ENCODE measurements at regions not wholly inside any gene's neighbourhood (a gene's known extent, or its start where the extent isn't known, plus 50 kb on each side); places are given as distances from the start of the nearest gene placed in this dataset.
"Not testable (repeated sequence)": the region's sequence is repeated elsewhere in the genome, so short reads cannot be mapped to it uniquely, and the experiment has no call there.

DNA sequence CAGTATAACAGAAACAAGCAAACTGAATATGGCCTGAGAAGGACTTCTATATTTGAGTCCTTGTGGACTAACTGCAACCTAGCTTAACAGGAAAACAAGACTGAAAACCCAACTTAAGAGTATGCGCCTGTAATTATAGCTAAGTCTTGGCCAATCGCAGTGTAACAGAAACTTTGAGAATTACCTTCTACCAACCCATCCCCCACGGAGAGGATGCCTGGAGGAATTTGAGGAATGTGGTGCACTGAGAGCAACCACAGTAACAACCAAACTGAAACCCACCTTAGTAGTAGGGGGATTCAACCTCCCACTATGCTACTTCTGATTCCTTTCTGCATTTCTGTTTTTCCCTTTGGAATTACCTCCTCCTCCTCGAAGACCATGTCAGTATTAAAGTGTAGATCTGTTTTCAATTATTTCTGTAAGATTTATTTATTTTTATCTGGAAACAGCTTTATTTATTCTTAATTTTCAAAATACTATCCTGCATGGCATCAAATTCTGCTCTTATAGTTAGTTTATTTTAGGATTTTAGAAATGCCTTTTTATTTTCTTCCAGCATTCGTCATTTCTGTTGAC, 393.6 kb downstream of the KCNA4 start:
- FAIRE-seq, result no peak

DNA sequence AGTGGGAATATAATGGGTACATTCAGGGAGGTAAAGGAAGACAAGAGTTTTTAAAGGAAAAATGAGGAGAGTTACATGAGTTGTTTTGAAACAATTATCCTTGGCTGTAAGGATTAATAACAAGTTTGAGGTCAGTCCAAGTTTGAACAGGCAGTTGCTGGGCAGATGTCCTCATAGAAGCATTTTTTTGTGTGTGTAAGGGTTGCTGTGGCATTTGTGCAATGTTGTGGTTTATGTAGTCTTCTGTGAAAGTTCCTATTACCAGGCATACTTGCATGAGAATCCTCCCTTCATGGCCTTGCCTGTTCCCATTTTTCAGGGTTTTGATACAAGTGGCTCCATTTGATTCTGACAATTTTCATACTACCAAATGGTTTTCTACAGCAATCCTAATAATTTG, 400.2 kb downstream of the KCNA4 start:
- no peak for FAIRE-seq

DNA sequence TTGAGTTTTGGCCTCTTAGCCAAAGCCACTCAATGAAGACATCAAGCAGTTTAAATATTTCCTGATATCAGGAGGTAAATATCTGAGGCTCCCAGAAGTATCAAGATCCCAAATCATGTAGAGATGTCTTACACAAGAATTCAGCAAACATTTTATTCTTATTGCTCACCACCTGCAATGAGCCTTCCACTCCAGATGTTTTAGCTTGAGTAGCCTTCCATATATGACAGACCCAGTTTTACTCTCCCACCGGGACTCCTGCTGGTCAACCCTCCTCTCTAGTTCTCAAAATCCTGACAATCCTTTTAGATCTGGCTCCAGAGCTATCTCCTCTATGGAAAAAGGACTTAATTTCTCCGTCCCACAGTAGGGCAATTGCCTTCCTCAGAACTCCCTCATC, 404.4 kb downstream of the KCNA4 start:
- FAIRE-seq, result no peak

DNA sequence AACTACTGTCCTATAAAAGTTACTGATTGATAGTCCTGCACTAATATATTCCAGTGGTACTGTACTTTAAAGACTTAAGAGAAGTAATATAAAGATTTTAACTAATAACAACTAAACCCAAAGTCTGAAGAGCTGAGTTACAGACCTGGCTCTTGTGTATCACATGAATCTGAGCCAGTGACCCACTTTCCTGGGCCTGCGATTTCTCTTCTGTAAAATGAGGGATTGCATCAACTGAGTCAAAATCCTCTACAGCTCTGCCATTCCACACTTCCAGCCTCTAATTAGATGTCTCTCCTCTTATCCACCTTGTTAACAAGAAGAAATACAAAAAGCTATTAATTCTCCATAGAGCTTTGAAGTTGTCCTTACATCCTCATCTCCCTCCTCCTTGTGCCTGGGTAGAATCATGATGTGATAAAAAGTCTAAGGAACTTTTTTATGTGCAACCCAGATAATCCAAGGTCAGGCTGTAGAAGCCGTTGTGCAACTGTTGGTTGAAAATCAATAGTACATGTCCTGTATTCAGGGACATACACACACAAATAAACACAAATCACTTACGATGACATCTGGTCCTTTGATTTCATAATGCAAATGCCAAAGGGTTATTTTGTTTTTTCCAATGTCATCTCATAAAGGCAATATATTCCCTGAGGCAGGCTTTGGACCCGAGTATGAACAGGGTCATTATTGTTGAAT, 410.3 kb downstream of the KCNA4 start:
- no peak for FAIRE-seq

DNA sequence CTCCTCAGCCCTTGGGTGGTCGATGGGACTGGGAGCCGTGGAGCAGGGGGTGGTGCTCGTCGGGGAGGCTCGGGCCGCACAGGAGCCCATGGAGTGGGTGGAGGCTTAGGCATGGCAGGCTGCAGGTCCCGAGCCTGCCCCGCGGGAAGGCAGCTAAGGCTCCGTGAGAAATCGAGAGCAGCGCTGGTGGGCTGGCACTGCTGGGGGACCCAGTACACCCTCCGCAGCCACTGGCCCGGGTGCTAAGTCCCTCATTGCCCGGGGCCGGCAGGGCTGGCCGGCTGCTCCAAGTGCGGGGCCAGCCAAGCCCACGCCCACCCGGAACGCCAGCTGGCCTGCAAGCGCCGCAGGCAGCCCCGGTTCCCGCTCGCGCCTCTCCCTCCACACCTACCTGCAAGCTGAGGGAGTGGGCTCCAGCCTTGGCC, 416.7 kb downstream of the KCNA4 start:
- FAIRE-seq, result not testable (repeated sequence)

DNA sequence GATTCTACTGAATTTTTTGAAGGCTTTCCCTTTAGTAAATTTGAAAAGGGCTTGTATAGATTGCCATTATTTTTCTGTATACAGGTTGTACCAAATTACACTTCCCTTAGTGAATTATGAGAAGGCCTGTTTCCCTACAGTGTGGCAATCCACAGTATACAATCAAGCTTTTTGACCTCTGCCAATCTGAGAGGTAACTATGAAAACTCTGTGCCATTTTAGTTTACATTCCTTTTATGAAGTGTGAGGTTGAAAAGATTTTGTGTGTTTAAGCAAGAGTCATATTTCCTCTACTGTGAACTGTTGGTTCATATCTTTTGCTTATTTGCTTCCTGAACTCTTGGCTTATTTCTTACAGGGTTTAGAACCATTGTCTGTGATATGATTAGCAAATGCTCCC, 432.5 kb downstream of the KCNA4 start:
- FAIRE-seq, result no peak

DNA sequence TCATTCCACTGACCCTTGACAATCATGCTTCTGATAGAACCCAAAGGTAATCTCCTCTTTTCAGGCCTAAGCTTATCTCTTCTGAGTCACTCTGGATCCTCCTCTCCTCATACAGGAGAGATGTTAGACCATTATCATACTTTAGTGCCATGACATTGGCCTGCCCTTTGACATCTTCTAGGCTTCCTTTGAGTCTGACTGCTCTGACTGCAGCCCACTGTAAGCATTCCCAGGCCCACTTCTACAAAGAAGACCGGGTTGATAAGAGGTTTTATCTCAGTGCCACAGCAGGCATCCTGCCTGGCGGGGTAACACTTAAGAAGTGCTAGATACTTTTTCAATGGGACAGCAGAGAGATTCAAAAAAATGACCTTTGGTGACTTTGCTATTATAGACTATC, 438.0 kb downstream of the KCNA4 start:
- FAIRE-seq, result no peak

DNA sequence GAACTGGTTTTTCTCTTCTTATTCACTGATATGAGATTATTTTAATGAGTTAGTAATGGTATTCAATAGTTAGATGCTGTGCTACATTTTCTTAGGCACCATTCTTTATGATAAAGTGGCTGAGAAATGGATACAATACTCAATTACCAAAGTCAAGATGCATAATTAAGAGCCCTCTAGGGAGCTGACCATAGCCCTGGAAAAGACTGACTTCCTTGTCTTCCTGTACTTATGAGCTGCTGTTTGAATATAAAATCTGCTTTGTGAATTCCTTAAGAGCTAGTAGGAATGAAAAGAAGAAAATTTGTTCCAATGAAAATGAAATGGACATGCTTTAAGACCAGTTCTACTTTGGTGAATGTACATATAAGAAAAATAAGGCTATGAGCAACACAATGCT, 452.3 kb downstream of the KCNA4 start:
- no peak for FAIRE-seq

DNA sequence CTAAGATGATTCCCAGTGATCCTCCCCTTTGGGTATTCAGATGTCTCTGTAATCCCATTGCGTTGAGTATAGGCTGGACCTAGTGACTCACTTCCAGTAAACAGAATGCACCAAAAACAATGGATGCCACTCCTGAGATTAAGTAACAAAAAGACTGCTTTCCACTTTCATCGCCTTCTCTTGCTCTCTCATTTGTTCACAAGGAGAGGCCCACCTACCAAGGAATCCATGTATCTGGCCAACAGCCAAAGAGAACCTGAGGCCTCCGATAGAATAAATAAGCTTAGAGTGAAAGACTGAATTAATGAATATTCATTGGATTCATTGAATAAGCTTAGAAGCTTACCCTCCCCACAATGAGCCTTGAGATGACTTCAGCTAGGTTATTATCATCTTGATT, 454.6 kb downstream of the KCNA4 start:
- no peak for FAIRE-seq

DNA sequence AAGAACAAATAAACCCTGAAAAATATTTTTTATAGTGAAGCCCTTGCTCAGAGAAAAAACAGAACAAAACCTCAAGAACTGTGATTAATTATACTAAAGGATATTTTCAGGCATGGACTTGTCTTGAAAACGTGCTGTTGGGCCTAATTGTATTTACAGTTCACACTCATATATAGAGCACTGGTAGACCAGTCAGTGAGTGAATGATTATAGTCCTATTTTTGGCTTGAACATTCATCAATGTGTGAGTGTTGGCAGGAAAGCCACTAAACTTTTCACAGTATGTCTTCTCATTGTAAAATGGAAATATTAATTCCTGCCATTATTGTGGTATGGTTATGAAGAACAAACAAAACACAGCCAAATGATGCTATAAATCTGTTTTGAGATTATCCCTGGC, 462.8 kb downstream of the KCNA4 start:
- no peak for FAIRE-seq

DNA sequence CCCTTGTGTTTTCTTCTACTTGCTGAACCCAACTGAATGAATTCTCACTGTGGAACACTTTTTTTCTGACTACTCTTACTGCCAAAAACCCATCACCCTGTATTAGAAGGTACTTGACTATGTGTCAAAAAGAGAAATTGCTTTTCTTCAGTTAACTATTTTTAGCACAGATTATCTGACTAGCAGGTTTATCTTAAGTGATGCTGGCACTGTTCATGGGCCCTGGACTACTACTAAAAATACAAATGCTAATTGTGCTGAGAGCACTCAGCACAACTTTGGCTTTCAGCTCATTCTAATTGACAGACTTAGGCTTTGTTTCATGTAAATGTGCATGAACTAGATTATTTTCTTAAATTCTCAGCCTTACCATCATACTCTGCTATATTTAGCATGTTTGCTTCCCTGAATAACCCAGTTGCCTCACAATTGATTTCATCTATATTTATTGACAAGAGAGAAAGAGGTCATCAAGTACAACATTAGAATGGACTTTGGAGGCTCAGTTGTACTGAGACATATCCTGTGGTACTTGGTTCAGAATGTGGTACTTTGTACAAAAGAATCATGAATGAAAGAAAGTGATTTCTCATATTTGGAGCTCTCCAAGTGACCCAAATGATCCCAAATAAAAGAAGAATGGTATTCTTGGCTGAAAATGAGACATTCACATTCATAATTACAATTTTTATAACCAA, 478.3 kb downstream of the KCNA4 start:
- FAIRE-seq, result no peak

DNA sequence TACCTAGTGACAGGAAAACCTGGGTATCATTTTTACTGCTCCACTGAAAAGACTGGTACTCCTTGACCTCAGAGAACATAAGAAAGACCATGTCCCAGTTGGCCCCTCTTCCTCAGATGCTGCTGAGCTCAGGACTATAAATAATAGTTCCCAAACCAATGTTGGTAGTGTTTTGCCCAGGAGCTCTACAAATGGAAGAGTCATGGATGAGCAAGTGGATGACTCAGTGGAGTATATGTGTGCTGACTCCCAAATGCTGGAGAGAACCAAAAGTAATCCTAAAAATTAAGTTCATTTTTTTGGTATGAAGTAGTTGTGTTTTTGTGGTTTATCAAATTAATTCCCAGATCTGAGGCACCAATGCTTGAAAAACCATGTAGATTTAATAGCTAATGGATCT, 482.0 kb downstream of the KCNA4 start:
- FAIRE-seq, result no peak

DNA sequence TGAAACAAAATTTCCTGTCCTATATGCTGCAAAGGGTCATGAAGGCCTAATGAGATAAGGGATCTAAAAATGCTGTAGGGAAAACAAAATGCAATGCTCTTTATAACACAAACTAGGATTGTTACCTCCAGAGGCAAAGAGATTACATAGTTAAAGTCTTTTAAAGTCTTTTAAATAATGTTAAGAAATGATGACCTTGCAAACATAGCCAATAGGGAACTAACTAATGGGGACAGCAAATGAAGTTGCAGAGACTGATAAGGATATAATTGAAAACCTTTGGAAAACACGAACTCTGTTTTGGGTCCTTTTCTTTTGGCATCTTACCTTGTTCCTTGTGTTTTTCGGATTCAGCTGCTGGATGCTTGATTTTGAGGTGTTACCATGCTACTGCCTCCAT, 485.9 kb downstream of the KCNA4 start:
- FAIRE-seq, result no peak

DNA sequence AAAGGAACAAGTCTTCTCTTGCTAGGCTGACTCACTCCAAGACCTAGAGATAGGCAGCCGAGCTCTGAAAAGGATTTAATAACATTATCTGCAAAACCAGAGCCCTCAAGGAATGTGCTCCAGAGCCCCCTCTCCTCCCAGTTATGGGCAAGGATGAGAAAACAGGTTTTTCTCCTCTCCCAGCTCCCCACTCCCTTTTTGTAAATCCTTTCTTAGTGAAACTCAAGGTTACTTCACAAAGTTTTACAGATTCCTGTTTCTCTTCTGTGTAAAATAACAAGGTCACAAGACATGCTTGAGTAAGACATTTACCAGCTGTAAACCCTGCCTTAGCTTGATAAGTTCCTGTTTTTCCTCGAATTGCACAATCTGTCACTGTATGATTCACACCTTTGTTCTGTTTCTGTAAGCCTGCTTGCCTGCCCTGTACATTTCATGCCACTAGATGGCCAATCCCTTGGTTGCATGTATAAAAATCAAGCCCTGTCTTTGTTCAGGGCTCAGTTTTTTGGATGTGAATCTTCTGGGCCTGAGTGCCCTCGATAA, 489.4 kb downstream of the KCNA4 start:
- FAIRE-seq, result no peak

DNA sequence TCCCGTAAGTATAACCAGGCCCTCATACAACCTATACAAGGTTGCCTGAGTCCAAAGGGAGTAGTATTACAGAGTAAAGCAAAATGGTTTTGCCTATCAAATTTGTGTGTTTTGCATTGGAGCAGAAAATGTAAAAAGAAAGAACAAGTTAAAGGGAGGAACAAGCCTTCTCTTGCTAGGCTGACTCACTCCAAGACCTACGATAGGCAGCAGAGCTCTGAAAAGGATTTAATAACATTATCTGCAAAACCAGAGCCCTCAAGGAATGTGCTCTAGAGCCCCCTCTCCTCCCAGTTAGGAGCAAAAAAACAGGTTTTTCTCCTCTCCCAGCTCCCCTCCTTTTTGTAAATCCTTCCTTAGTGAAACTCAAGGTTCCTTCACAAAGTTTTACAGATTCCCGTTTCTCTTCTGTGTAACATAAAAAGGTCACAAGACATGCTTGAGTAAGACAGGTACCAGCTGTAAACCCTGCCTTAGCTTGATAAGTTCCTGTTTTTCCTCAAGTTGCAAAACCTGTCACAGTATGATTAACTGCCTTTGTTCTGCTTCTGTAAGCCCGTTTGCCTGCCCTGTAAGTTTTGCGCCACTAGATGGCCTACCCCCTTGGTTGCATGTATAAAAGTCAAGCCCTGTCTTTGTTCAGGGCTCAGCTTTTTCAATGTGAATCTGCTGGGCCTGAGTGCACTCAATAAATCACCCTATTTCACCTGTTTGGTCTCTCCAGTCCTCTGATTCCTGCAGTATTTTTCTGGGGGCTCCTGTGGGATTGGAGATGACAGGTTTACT, 498.2 kb downstream of the KCNA4 start:
- no peak for FAIRE-seq

DNA sequence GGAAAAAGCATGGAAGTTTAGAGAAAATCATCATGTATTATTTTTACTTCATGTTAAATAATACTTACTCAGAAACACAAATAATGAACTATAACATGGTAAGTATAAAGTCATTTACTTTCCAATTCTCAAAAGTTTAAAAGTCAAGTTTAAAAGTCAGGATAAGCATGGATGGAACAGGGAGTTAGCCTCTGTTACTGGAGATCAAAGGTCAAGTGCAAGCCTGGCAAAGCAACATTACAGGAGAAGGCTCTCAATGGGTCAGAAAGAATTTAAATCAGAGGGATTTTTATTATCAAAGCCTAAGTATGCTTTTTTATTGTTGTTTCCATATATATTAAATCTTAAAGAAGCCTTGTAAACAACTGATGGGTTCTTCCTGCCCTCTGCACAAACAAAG, 505.4 kb downstream of the KCNA4 start:
- FAIRE-seq, result no peak

DNA sequence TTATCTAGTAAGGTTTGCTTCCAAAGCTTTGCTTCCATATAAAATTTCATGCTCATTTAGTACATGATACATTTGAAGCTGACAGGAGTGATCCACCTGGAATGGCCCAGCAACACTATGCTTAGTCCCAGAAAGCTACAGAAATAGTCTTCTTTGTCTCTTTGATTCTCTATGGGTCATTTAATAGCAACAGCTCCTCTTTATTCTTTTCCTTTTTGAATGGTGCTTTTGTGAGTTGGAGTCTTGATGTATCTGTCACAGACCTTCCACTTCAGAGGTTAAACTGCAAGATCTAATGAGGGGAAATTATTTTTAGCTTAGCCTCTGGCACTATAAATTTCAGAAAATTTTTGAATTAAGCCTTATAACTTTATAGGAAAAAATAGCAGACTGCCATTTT, 509.5 kb downstream of the KCNA4 start:
- FAIRE-seq, result no peak

DNA sequence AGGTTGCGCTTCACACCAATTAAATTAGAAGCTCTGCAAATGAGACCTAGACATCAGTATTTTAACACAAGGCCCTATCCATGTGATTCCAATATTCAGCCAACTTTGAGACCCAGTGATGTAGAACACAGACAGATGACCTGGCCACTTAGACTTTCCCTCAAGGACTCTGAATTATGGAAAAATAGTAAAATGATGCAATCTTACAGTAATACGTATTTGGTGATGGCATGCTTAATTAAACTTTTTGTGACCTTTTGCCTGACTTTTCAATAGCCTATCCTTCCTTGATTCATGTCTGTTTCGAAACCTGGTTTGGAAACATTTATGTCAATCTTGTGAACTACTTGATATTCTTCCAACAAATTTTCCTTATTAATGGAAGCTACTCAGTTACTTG, 521.2 kb downstream of the KCNA4 start:
- FAIRE-seq, result no peak

DNA sequence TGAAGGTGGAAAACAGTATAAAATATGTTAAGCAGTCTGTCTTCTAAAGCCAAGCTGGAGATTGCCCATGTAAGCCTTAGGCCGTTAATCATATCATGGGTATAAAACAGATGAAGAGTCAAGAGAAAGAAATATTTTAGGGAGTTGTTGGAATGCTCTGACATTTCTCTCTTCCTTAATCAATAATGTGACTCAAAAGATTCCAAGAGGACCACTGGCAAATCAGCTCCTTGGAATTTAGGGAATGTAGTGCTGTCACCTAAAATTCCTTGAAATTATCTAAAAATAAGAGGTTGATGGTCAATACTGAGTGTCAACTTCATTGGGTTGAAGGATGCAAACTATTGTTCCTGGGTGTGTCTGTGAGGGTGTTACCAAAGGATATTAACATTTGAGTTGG, 525.9 kb downstream of the KCNA4 start:
- no peak for FAIRE-seq

DNA sequence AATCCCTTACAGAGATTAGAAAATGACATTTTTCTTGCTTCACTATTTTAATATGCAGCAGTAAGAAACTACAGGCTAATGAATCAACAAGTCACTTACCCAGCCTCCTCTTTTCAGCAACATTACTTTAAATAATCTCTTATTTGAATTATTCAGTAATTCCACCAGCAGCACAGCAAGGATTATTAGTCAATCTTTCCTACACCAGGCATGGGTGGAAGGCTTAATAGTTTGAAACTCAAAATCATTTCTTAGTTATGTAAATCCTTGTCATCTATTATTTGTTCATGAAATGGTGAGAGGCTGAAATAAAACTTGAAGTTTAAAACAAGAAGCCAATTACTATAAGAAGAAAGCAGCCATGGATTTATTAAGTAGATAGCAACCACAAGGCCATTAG, 530.5 kb downstream of the KCNA4 start:
- no peak for FAIRE-seq

DNA sequence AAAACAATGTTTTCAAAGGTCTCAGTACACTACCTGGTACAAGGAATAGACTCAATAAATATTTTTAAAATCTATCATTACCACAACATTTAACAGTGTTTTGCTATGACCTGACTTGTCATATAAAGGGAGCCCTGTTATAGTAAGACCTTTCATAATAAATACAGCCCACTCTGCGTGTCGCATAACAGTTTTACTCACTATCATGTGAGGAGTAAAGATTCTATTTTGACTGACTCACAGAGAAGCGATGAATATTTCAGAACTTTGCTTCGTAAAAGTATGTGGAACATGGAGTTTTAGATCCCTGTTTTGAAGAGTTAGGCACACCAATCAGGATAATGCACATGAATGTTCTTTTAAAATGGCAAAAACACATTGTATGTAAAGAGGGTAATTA, 531.2 kb downstream of the KCNA4 start:
- no peak for FAIRE-seq

DNA sequence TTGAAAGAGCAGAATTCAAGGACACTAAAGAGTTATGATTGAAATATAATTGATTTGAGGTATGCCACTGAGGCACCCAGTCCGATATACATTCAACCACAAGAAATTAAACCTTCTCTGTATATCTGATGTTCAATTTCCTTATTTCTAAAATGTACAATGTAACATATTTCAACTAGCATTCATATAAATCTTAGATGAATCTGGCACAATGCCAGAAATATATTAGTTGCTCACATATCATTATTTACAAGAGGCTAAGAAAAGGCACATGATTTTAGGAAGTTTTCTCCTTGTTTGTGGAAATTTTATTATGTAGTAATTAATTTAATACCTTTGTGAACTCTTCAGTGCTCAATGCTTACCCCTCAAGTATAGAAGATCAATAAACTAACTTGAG, 532.3 kb downstream of the KCNA4 start:
- FAIRE-seq, result no peak

DNA sequence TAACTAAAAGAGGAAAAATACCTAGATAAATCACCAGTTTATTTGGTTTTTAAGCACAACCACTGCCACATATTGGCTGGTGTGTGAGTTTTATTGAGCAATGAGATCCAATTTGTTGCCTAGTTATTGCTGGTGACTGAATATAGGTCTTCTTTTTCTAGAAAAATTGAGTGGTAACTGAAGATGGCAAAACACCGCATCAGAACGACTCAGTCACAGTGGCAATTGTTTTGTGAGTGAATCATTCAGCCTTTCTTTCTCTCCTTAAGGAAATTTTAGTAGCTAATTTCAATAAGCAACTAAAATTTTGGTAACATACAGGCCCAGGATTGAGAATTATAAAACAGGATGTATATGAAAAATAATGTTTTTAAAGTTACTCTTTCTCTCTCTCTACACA, 533.0 kb downstream of the KCNA4 start:
- no peak for FAIRE-seq

DNA sequence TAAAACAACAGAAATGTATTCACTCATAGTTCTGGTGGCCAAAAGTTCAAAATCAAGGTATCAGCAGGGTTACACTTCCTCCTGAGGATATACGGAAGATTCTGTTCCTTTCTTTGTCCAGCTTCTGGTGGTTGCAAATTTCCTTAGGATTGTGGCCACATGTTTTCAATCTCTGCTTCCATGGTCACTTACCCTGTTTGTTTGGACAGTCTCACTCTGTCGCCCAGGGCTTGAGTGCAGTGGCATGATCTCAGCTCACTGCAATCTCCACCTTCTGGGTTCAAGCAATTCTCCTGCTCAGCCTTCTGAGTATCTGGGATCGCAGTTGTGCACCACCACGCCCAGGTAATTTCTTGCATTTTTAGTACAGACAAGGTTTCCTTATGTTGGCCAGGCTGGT, 534.3 kb downstream of the KCNA4 start:
- no peak for FAIRE-seq

Measured in islet of Langerhans (tissue), 1 donor.